Loucy (cell line): ENCODE measurements at regions not wholly inside any gene's neighbourhood (a gene's known extent, or its start where the extent isn't known, plus 50 kb on each side); places are given as distances from the start of the nearest gene placed in this dataset.

Experiments used
- H2AFZ ChIP-seq: fragments of 200-600 bp; sonication (generic); 2 replicates; pipeline ENCODE4 v1.6.0; 2016; ENCODE audit warnings: antibody characterized with exemption, mild to moderate bottlenecking, low read length, moderate library complexity
- H3F3A ChIP-seq: fragments of 200-600 bp; 2 replicates; pipeline ENCODE4 v1.6.0; 2016; ENCODE audit warnings: antibody characterized with exemption, low read depth, mild to moderate bottlenecking
- H3K27me3 ChIP-seq: fragments of 200-600 bp; sonication (generic); 2 replicates; pipeline ENCODE4 v1.6.1; 2014; ENCODE audit warnings: low read length, mild to moderate bottlenecking; ENCODE audit not compliant: insufficient read depth, poor library complexity, severe bottlenecking
- H3K36me3 ChIP-seq: fragments of 200-600 bp; sonication (generic); 2 replicates; pipeline ENCODE4 v1.6.1; 2016; ENCODE audit warnings: low read length; ENCODE audit not compliant: insufficient read depth
- H3K4me1 ChIP-seq: fragments of 200-600 bp; sonication (generic); 2 replicates; pipeline ENCODE4 v1.5.1; 2014; ENCODE audit warnings: low read length, mild to moderate bottlenecking; ENCODE audit not compliant: insufficient read depth, poor library complexity, severe bottlenecking
- H3K4me2 ChIP-seq: fragments of 200-600 bp; sonication (generic); 2 replicates; pipeline ENCODE4 v1.6.0; 2014; ENCODE audit warnings: antibody characterized with exemption, low read length, low read depth, mild to moderate bottlenecking; ENCODE audit not compliant: poor library complexity, severe bottlenecking
- H3K4me3 ChIP-seq: fragments of 200-600 bp; sonication (generic); 2 replicates; pipeline ENCODE4 v1.5.1; 2014; ENCODE audit warnings: low read length, mild to moderate bottlenecking, mixed read lengths; ENCODE audit not compliant: poor library complexity, severe bottlenecking
- H3K79me2 ChIP-seq: fragments of 200-600 bp; sonication (generic); 2 replicates; pipeline ENCODE4 v1.6.1; 2014; ENCODE audit warnings: low read length; ENCODE audit not compliant: insufficient read depth
- H3K9ac ChIP-seq: fragments of 200-600 bp; sonication (generic); 2 replicates; pipeline ENCODE4 v1.6.0; 2014; ENCODE audit warnings: mild to moderate bottlenecking, low read depth, low read length, moderate library complexity; ENCODE audit not compliant: poor library complexity, severe bottlenecking
- H3K9me2 ChIP-seq: fragments of 200-600 bp; sonication (generic); replicated peaks from 2 replicates; pipeline ENCODE4 v1.6.1; 2016; ENCODE audit warnings: low read depth, low read length, mixed read lengths
- H3K9me3 ChIP-seq: fragments of 200-600 bp; sonication (generic); 2 replicates; pipeline ENCODE4 v1.6.1; 2014; ENCODE audit warnings: mild to moderate bottlenecking, antibody characterized with exemption, low read length, low read depth; ENCODE audit not compliant: insufficient read depth
- H4K20me1 ChIP-seq: fragments of 200-600 bp; sonication (generic); 2 replicates; pipeline ENCODE4 v1.6.0; 2014; ENCODE audit warnings: antibody characterized with exemption, low read length, mild to moderate bottlenecking; ENCODE audit not compliant: insufficient read depth, poor library complexity, severe bottlenecking
- CTCF ChIP-seq: fragments of 200-600 bp; sonication (generic); conservative IDR thresholded peaks from 2 replicates; pipeline ENCODE4 v1.5.1; 2014; ENCODE audit warnings: mild to moderate bottlenecking, antibody characterized with exemption, low read length
- EZH2phosphoT487 ChIP-seq: fragments of 200-600 bp; IDR thresholded peaks from 2 replicates; pipeline ENCODE4 v1.6.1; 2018; ENCODE audit warnings: antibody characterized with exemption, mild to moderate bottlenecking, moderate library complexity, borderline replicate concordance

GRCh38 chr1:37298769-37299168 lies 175.6 kb upstream of the ZC3H12A start:
- no peak overlapping the region for H3K4me3 ChIP-seq
- H2AFZ ChIP-seq = no peak overlapping the region
- no peaks in the 10 kb centered on the region for H3K4me1 ChIP-seq
- no peaks in the 10 kb centered on the region for H4K20me1 ChIP-seq
- H3K27me3 ChIP-seq = no peaks in the 10 kb centered on the region
- no peaks in the 10 kb centered on the region; the same call in 1 of the 2 replicates for H3K9me3 ChIP-seq
- H3K4me2 ChIP-seq = no peak overlapping the region
- TF ChIP-seq EZH2phosphoT487 (no peak), CTCF (no peak)
- no peaks in the 10 kb centered on the region for H3K79me2 ChIP-seq
- H3F3A ChIP-seq = no peaks in the 10 kb centered on the region
- no peaks in the 10 kb centered on the region for H3K36me3 ChIP-seq
- no peak overlapping the region for H3K9ac ChIP-seq
- H3K9me2 ChIP-seq = no peaks in the 10 kb centered on the region

- Histone ChIP-seq H3K4me3 (no peak overlapping the region), H3K9ac (no peak overlapping the region), H3K27me3 (no peaks in the 10 kb centered on the region), H3K4me2 (no peak overlapping the region), H3K9me2 (no peaks in the 10 kb centered on the region), H3K9me3 (no peaks in the 10 kb centered on the region; the same call in 1 of the 2 replicates), H3K36me3 (no peaks in the 10 kb centered on the region), H3K4me1 (no peaks in the 10 kb centered on the region), H4K20me1 (no peaks in the 10 kb centered on the region), H3K79me2 (no peaks in the 10 kb centered on the region), H3F3A (no peaks in the 10 kb centered on the region), H2AFZ (no peak overlapping the region)
- TF ChIP-seq EZH2phosphoT487 (no peak), CTCF (no peak)
Measured at GRCh38 chr1:37299216-37299615, 175.2 kb upstream of the ZC3H12A start.

GRCh38 chr1:37303884-37304574 lies 170.4 kb upstream of the ZC3H12A start:
- Histone ChIP-seq H3K36me3 (no peaks in the 10 kb centered on the region), H4K20me1 (no peaks in the 10 kb centered on the region), H3K9me2 (no peaks in the 10 kb centered on the region), H3K4me1 (no peaks in the 10 kb centered on the region), H3K9ac (no peak overlapping the region), H3K4me3 (no peak overlapping the region), H3K27me3 (no peaks in the 10 kb centered on the region), H3K9me3 (no peaks in the 10 kb centered on the region; the same call in 1 of the 2 replicates), H3F3A (no peaks in the 10 kb centered on the region), H3K4me2 (no peak overlapping the region), H2AFZ (no peak overlapping the region), H3K79me2 (no peaks in the 10 kb centered on the region)
- no peak for TF ChIP-seq CTCF
- TF ChIP-seq EZH2phosphoT487 = no peak
